ENCODE measurements at regions not wholly inside any gene's neighbourhood (a gene's known extent, or its start where the extent isn't known, plus 50 kb on each side); places are given as distances from the start of the nearest gene placed in this dataset.

DNA sequence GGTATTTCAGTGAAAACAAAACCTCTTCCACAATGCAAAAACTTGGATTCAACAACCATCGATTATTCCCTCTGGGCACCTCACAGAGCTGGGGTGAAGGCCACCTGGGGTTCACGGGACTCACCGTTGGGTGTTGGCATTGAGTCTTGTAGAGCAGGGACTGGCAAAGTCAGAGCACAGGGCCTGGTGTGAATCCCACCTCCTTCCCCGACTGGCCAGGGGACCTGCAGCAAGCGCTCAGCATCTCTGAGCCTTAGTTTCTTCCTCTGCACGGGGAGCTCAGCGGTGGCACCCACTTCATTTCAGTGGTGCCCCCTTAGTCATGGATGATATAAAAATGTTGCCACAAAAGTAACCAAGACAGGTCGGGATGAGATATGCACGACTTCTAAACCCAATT, 100.4 kb downstream of the METRNL start:
- Histone ChIP-seq H3K27me3 (no peaks in the 10 kb centered on the region), H3K4me3 (no peak overlapping the region), H3K27ac (peak overlapping the region in 1 of 5 donors; percentile 29), H3K4me1 (peaks cover 0 to 15% (median 8%) of the 10 kb centered on the region in 4 donors), H3K9me3 (no peaks in the 10 kb centered on the region), H3K36me3 (no peaks in the 10 kb centered on the region)
- TF ChIP-seq EP300 (IDR thresholded peaks at IDR 0.05) (no peak), POLR2A (IDR thresholded peaks at IDR 0.05) (no peak), POLR2AphosphoS5 (IDR thresholded peaks at IDR 0.05) (no peak)
- TF ChIP-seq, protein P1, sequence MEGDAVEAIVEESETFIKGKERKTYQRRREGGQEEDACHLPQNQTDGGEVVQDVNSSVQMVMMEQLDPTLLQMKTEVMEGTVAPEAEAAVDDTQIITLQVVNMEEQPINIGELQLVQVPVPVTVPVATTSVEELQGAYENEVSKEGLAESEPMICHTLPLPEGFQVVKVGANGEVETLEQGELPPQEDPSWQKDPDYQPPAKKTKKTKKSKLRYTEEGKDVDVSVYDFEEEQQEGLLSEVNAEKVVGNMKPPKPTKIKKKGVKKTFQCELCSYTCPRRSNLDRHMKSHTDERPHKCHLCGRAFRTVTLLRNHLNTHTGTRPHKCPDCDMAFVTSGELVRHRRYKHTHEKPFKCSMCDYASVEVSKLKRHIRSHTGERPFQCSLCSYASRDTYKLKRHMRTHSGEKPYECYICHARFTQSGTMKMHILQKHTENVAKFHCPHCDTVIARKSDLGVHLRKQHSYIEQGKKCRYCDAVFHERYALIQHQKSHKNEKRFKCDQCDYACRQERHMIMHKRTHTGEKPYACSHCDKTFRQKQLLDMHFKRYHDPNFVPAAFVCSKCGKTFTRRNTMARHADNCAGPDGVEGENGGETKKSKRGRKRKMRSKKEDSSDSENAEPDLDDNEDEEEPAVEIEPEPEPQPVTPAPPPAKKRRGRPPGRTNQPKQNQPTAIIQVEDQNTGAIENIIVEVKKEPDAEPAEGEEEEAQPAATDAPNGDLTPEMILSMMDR (IDR thresholded peaks at IDR 0.05): no peak
- DNase-seq: no peak
- WGBS, 5 donors: 91 to 96% (median 94%) methylated on average over 8 to 9 of the region's 9 CpGs
- intact Hi-C loops (cut with DNase I; ENCODE audit: low total_unique reads): no loop called here

DNA sequence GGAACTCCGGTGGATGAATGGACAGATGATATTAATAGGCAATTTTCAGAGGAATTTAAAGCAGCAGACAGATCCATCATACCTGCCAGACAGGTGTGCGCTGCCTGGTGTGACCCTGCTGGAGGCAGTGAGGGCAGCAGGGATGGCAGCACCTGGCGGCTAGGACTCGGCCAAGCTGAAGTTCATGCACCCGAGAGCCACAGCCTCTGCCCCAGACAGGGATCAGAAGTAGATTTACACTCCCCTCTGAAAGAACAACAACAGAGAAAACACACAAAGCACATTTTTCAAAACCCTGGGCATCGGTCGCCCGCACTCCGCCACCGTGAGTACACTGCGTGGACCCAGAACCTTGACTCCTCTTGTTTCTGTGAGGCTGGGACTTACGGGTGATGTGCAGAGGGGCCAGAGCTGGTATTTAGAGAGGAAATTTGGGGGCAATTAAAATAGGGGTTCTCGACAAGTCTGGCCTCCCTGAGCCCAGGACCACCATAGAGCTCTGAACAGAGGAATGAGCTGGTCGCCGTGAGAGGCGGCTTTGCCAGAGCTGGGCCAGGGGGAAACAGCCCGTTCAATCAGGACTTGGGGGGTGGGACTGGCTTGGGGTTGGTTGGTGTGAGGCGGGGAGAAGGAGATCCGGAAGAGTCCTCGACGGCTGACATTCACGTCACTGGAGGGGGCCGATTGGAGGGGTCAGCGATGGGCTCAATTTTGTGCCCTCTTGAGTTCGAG, 101.0 kb downstream of the METRNL start:
- peak in 1 of 2 donors; percentile 2 for DNase-seq
- no peak for TF ChIP-seq POLR2AphosphoS5 (IDR thresholded peaks at IDR 0.05)
- TF ChIP-seq, protein P1 (IDR thresholded peaks at IDR 0.05): no peak
- no peak for TF ChIP-seq EP300 (IDR thresholded peaks at IDR 0.05)
- TF ChIP-seq POLR2A (IDR thresholded peaks at IDR 0.05): no peak
- Histone ChIP-seq H3K4me3 (no peak overlapping the region), H3K27ac (no peak overlapping the region), H3K36me3 (no peaks in the 10 kb centered on the region), H3K27me3 (no peaks in the 10 kb centered on the region), H3K9me3 (no peaks in the 10 kb centered on the region), H3K4me1 (peaks cover 0 to 15% (median 8%) of the 10 kb centered on the region in 4 donors)
- intact Hi-C loops (cut with DNase I; ENCODE audit: low total_unique reads): no loop called here
- 94 to 98% (median 94%) methylated on average over 22 to 25 of the region's 25 CpGs for whole genome bisulfite sequencing, 5 donors

DNA sequence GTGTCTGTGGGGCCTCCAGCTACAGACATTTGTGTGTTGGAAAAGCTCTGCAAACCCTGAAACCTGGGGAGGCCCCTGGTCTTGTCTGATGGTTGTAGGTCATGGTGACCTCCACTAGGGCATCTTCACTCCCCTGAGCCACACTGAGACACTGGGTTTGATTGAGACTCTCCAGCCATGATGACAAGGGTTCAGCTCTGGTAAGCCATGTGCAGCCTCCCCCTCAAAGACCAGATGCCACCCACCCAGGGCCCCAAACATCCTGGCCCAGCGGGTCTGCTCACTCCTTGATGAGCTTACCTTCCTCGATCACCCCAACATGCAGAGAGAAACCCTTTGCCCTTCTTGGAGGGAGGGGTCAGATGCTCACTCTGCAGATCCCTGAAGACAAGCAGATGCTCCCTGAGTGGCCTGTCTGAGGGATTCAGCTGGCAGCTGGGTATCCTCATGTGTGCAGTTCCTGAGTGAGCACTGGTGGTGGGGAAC, 101.6 kb downstream of the METRNL start:
- peaks cover 0 to 15% (median 8%) of the 10 kb centered on the region in 4 donors for H3K4me1 ChIP-seq
- H3K27ac ChIP-seq: no peak overlapping the region
- H3K4me3 ChIP-seq: no peak overlapping the region
- 79 to 93% (median 92%) methylated on average over 2 of the region's 2 CpGs; no CpG with 5 or more reads in 1 of the 5 donors for WGBS, 5 donors
- peak in 1 of 2 donors; percentile 40 for DNase-seq
- TF ChIP-seq EP300 (IDR thresholded peaks at IDR 0.05) (no peak), POLR2AphosphoS5 (IDR thresholded peaks at IDR 0.05) (no peak), POLR2A (IDR thresholded peaks at IDR 0.05) (no peak)
- TF ChIP-seq, protein P1 (IDR thresholded peaks at IDR 0.05): no peak
- H3K36me3 ChIP-seq: no peaks in the 10 kb centered on the region
- no peaks in the 10 kb centered on the region for H3K9me3 ChIP-seq
- H3K27me3 ChIP-seq: no peaks in the 10 kb centered on the region
- intact Hi-C loops (cut with DNase I; ENCODE audit: low total_unique reads): no loop called here

DNA sequence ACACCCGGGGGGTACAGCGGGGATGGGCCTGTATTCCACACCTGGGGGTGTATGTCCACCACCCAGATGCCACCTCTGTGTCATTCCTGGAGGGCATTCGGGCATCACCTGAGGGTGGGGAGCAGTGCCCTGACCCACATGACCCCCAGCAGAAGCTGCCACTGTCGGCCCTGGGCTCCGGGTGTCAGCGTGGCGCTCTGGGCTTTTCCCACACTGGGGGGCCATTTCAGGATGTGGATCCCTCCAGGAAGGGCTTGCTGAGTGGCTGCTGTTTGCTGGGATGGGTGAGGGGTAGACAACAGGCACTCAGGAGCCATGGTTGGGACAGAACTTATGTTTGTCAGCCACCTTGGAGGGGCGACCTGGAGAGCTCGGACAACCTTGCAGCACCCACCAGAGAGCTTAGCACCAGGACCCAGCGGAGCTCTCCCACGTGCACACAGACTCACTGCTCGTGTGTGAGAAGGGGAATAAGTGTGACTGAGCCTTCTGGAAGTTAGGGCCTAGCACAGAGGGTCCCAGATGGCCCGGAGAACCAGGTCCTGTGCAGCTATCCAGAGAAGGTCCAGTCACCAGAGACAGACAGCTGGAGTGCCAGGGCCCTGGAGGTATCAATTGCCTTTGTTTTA, 102.7 kb downstream of the METRNL start:
- H3K4me3 ChIP-seq: no peak overlapping the region
- no peaks in the 10 kb centered on the region for H3K36me3 ChIP-seq
- no peaks in the 10 kb centered on the region for H3K27me3 ChIP-seq
- peak in 1 of 2 donors; percentile 1 for DNase-seq
- peaks cover 0 to 15% (median 8%) of the 10 kb centered on the region in 4 donors for H3K4me1 ChIP-seq
- intact Hi-C loops (cut with DNase I; ENCODE audit: low total_unique reads): no loop called here
- no peak overlapping the region for H3K27ac ChIP-seq
- H3K9me3 ChIP-seq: no peaks in the 10 kb centered on the region
- WGBS, 5 donors: 81 to 95% (median 91%) methylated on average over 6 to 13 of the region's 13 CpGs
- TF ChIP-seq, protein P1 (IDR thresholded peaks at IDR 0.05): no peak
- no peak for TF ChIP-seq POLR2AphosphoS5 (IDR thresholded peaks at IDR 0.05)

All from stomach (tissue), 8 donors.